Fibroblast of pulmonary artery (primary cell): ENCODE measurements at regions not wholly inside any gene's neighbourhood (a gene's known extent, or its start where the extent isn't known, plus 50 kb on each side); places are given as distances from the start of the nearest gene placed in this dataset.

ENCODE experiments used
- DNase-seq: peaks from one replicate; pipeline ENCODE4 v3.0.0-alpha.2; 2010; ENCODE audit warnings: low read depth
- H3K4me3 ChIP-seq: replicated peaks from 2 replicates; pipeline ENCODE4 v1.5.1; 2011; ENCODE audit warnings: low read depth, mild to moderate bottlenecking, control low read depth, low read length, moderate library complexity
- TF ChIP-seq, protein P1 (sequence below): IDR thresholded peaks from 2 replicates; pipeline ENCODE4 v1.5.1; 2011; ENCODE audit warnings: mild to moderate bottlenecking, control low read depth, low read length, inconsistent platforms; ENCODE audit errors: missing control alignments

DNA sequence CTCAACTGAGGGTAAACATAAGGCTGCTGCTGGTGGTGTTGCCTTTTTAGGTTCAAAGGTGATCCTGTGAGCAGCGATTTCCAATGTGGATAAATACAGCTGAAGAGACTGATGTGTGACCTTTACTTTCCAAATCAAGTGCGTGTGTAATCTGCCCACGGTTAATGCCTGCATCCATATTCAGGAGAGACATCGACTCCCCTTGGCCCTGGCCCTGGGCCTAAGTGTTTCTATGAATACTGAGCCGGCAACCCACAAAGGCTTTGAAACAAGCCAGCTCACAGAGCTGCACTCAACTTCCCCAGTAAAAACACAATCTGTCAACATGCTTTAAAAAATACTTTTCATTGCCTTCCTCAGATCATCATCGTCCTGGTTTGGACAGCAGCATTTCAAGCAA lies 1026.6 kb downstream of the TMEM182 start:
- no peak for DNase-seq
- H3K4me3 ChIP-seq, result no peak overlapping the region
- TF ChIP-seq, protein P1, sequence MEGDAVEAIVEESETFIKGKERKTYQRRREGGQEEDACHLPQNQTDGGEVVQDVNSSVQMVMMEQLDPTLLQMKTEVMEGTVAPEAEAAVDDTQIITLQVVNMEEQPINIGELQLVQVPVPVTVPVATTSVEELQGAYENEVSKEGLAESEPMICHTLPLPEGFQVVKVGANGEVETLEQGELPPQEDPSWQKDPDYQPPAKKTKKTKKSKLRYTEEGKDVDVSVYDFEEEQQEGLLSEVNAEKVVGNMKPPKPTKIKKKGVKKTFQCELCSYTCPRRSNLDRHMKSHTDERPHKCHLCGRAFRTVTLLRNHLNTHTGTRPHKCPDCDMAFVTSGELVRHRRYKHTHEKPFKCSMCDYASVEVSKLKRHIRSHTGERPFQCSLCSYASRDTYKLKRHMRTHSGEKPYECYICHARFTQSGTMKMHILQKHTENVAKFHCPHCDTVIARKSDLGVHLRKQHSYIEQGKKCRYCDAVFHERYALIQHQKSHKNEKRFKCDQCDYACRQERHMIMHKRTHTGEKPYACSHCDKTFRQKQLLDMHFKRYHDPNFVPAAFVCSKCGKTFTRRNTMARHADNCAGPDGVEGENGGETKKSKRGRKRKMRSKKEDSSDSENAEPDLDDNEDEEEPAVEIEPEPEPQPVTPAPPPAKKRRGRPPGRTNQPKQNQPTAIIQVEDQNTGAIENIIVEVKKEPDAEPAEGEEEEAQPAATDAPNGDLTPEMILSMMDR, result no peak

DNA sequence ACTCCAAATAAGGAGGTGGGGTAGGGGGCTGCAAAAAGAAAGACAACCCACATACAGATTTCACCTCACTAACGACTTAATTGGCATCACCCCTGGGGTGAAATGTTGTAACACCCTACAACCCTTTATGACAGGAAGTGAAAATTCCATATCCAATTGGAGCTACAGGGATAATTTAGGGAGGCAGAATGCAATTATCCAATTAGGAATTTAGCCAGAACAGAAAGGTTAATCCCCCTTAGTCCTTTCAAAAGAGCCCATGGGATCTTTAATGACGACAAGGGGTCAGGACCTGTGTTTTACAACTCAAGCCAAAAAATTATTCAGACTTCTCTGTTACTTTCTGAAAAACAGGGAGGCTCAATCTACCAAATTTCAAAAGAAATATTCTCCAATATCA lies 1027.1 kb downstream of the TMEM182 start:
- DNase-seq, result no peak

DNA sequence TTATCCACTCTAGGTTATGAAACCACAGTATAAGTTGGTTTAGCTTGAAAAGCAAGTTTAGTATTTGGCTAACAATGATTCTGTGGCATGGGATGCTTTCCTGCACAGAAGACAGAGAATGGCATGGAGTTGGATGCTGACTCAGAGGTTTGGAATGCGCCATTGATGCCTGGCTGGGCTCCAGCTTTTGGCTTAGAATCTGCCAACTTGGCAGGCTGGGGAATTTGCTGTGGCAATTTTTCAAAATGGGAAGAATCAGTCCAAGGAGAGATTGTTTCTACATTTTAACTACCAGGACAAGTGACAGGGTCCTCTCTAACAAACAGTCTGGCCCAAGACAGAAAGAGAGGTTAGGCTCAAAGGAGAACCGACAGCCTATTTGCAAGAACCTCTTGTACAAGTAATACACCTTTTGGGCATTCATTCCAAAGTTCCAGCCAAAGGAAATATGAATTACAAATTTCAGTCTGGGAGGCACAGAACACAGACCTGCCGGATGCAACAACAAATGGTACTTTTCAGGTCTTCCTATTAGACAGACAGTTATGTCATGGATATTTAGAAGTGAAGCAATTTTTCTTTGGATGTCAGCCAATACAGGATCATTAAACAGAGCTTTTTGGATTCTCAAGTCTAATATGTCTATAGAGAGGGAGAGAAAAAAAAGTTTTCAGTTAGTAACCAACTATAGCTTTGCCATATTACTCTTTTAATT lies 1027.7 kb downstream of the TMEM182 start:
- TF ChIP-seq, protein P1, result no peak
- no peak for DNase-seq

More for the DNA sequence above, 1027.1 kb downstream of the TMEM182 start:
- TF ChIP-seq, protein P1, result no peak
- no peak overlapping the region for H3K4me3 ChIP-seq

DNA sequence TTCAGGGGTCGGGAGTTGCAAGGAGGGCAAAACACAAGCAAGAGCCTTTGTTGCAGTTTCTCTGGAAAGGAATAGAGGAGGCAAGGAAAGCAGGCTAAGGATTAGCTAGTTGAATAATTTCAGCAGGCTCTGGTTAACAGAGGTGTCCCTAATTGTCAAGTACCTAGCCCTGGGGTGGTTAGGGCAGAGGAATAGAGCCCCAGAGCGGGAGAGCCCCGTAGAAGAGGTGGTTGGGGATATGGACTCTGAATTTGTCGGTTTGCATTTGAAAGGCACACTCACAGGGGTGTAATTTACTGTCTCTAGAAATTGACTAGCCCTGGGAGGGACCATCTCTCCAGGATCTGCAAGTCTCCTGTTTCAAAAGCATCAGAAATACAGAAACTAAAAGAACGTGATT lies 1030.2 kb downstream of the TMEM182 start:
- TF ChIP-seq, protein P1, result no peak
- no peak for DNase-seq
- H3K4me3 ChIP-seq, result no peak overlapping the region

More for the DNA sequence above, 1027.7 kb downstream of the TMEM182 start:
- H3K4me3 ChIP-seq, result no peak overlapping the region

DNA sequence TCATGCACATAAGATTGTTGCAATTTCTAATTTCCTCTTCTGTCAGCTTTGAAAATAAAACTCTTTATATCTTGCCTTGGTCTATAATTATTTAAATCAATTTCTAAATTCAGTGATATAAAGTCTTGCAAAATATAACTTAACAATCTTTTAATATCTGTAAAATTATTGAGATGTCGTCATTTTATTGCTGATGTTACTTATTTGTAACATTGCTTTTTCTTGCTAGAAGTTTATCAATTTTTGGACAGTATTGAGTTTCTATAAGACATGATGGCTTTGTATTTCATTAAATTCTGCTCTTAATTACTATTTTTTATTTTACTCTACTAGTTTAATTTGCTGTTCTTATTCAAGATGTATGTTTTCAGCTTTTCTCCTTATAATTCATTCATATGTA lies 1036.5 kb downstream of the TMEM182 start:
- no peak overlapping the region for H3K4me3 ChIP-seq
- no peak for DNase-seq
- TF ChIP-seq, protein P1, result no peak

DNA sequence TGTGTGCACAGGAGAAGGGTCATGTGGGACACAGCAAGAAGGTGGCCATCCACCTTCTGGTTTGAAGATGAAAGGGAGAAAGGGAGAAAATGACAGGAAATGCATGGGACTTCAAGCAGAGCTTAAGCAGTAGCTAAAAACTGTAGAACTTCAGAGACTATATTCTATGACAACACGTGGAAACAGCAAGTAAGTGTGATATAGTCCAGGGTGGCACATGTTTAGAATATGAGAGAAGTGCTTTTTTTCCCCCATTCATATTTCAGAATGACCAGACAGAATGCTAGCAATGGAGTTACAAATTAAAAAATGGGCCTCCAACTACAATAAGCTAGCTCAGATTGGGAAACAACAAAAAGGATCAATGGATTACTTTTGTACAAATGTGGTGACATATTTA lies 1042.2 kb downstream of the TMEM182 start:
- TF ChIP-seq, protein P1, result no peak
- H3K4me3 ChIP-seq, result no peak overlapping the region
- DNase-seq, result no peak

DNA sequence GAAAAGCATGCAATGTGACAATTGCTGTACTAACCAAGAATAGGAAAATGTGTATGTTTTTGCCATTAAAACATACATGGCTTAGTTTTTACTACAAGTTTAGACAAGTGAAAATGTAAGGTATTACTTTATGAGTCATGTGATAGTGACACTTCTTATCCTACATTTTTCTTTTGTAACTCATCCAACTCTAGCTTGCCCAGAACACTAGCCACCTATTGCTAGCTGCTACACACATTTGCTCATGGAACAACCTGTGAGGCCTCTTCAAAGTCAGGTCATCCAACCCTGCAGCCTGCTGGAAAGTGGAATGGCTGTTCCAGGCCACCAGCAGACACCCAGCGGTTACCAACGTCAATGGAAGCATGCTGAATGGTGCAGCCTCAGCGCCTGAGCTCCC lies 1043.9 kb downstream of the TMEM182 start:
- no peak overlapping the region for H3K4me3 ChIP-seq
- no peak for DNase-seq
- TF ChIP-seq, protein P1, result no peak
